Nephron progenitor cell (in vitro differentiated cells): ENCODE measurements at regions not wholly inside any gene's neighbourhood (a gene's known extent, or its start where the extent isn't known, plus 50 kb on each side); places are given as distances from the start of the nearest gene placed in this dataset.

Experiments used
- DNase-seq: peaks from one replicate; pipeline ENCODE4 v3.0.0; 2021
- H3K27ac Mint-ChIP-seq: 2 replicates; pipeline ENCODE4 v1.8.0; 2021; ENCODE audit warnings: mild to moderate bottlenecking, moderate library complexity, mixed read lengths
- H3K27me3 Mint-ChIP-seq: 2 replicates; pipeline ENCODE4 v1.8.0; 2021; ENCODE audit warnings: mild to moderate bottlenecking, low read depth, mixed read lengths; ENCODE audit not compliant: poor library complexity
- H3K36me3 Mint-ChIP-seq: 2 replicates; pipeline ENCODE4 v1.8.0; 2021; ENCODE audit warnings: low read depth, mixed read lengths
- H3K4me1 Mint-ChIP-seq: 2 replicates; pipeline ENCODE4 v1.8.0; 2021; ENCODE audit warnings: mixed read lengths
- H3K4me3 Mint-ChIP-seq: 2 replicates; pipeline ENCODE4 v1.8.0; 2021; ENCODE audit warnings: mild to moderate bottlenecking, moderate library complexity, mixed read lengths
- H3K9me3 Mint-ChIP-seq: 2 replicates; pipeline ENCODE4 v1.8.0; 2021; ENCODE audit warnings: mild to moderate bottlenecking, moderate library complexity, mixed read lengths
- TF ChIP-seq, protein P1 (sequence below): fragments of 200-600 bp; sonication (generic); IDR thresholded peaks from 2 replicates; pipeline ENCODE4 v1.5.0; 2021; ENCODE audit warnings: antibody characterized with exemption

DNA sequence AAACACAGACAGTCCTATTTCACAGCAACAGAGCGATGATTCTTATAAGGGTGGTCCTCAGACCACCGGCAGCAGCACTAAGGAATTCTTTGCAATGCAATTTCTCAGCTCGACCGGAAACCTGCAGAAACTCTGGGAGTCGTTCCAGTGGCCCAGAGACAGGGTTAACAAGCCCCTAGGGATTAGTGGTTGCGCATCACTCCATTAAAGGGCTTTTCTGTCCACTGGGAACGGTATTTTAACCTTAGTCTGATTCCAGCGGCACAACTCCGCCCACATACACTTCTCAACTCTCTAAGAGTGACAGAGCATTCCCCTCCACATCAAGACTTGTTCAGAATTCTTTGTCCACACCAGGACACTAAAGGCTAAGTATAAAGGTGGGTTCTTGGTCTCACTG, 341.5 kb downstream of the TFAP2A start:
- Mint-ChIP-seq H3K9me3 (peaks cover 15% of the 10 kb centered on the region), H3K27me3 (peaks cover 7% of the 10 kb centered on the region), H3K36me3 (peaks cover 4% of the 10 kb centered on the region), H3K27ac (no peak overlapping the region), H3K4me3 (no peak overlapping the region), H3K4me1 (peaks cover 4% of the 10 kb centered on the region)
- TF ChIP-seq, protein P1, sequence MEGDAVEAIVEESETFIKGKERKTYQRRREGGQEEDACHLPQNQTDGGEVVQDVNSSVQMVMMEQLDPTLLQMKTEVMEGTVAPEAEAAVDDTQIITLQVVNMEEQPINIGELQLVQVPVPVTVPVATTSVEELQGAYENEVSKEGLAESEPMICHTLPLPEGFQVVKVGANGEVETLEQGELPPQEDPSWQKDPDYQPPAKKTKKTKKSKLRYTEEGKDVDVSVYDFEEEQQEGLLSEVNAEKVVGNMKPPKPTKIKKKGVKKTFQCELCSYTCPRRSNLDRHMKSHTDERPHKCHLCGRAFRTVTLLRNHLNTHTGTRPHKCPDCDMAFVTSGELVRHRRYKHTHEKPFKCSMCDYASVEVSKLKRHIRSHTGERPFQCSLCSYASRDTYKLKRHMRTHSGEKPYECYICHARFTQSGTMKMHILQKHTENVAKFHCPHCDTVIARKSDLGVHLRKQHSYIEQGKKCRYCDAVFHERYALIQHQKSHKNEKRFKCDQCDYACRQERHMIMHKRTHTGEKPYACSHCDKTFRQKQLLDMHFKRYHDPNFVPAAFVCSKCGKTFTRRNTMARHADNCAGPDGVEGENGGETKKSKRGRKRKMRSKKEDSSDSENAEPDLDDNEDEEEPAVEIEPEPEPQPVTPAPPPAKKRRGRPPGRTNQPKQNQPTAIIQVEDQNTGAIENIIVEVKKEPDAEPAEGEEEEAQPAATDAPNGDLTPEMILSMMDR = no peak
- no peak for DNase-seq

GRCh38 chr6:10071631-10072220, 343.1 kb downstream of the TFAP2A start:
- Mint-ChIP-seq H3K27ac (no peak overlapping the region), H3K4me3 (no peak overlapping the region), H3K36me3 (peaks cover 4% of the 10 kb centered on the region), H3K27me3 (peaks cover 7% of the 10 kb centered on the region), H3K9me3 (peaks cover 15% of the 10 kb centered on the region), H3K4me1 (peaks cover 4% of the 10 kb centered on the region)
- TF ChIP-seq, protein P1 = no peak
- DNase-seq = no peak

DNA sequence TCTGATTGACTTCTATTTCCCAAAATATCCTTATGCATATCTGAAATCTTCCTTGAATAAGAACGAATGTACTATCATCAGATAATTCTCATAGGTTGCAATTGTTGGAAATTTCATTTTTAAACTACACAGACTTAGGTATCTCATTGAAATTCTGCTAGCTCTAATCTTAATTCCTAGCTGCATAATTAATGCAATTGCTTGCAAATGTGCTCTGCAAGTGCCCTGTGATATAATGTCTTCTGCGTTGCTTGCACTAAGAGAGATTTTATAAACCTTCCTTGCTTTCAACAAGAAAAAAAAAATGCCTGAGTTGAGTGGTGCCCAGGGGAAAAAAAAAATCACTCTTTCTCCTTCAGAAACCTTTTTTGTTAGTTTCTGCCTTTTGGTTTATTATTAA, 354.9 kb downstream of the TFAP2A start:
- H3K4me1 Mint-ChIP-seq = peaks cover 10% of the 10 kb centered on the region

GRCh38 chr6:10054672-10055071, 360.2 kb downstream of the TFAP2A start:
- no peak overlapping the region for H3K4me3 Mint-ChIP-seq
- H3K4me1 Mint-ChIP-seq = no peaks in the 10 kb centered on the region
- H3K27me3 Mint-ChIP-seq = peaks cover 4% of the 10 kb centered on the region
- DNase-seq = no peak
- H3K27ac Mint-ChIP-seq = no peak overlapping the region
- peaks cover 28% of the 10 kb centered on the region for H3K9me3 Mint-ChIP-seq
- TF ChIP-seq, protein P1 = no peak
- peaks cover 9% of the 10 kb centered on the region for H3K36me3 Mint-ChIP-seq

More for the DNA sequence above, 354.9 kb downstream of the TFAP2A start:
- Mint-ChIP-seq H3K27ac (no peak overlapping the region), H3K36me3 (no peaks in the 10 kb centered on the region), H3K27me3 (peaks cover 10% of the 10 kb centered on the region), H3K4me3 (no peak overlapping the region), H3K9me3 (no peaks in the 10 kb centered on the region)
- DNase-seq = no peak
- TF ChIP-seq, protein P1 = no peak

- no peaks in the 10 kb centered on the region for H3K4me1 Mint-ChIP-seq
- no peak overlapping the region for H3K27ac Mint-ChIP-seq
- H3K9me3 Mint-ChIP-seq = peaks cover 28% of the 10 kb centered on the region
- no peaks in the 10 kb centered on the region for H3K27me3 Mint-ChIP-seq
- peaks cover 9% of the 10 kb centered on the region for H3K36me3 Mint-ChIP-seq
- DNase-seq = no peak
- no peak overlapping the region for H3K4me3 Mint-ChIP-seq
- TF ChIP-seq, protein P1 = no peak
Observed at GRCh38 chr6:10051283-10051682, 363.6 kb downstream of the TFAP2A start.
